ENCODE measurements at regions not wholly inside any gene's neighbourhood (a gene's known extent, or its start where the extent isn't known, plus 50 kb on each side); places are given as distances from the start of the nearest gene placed in this dataset.

DNA sequence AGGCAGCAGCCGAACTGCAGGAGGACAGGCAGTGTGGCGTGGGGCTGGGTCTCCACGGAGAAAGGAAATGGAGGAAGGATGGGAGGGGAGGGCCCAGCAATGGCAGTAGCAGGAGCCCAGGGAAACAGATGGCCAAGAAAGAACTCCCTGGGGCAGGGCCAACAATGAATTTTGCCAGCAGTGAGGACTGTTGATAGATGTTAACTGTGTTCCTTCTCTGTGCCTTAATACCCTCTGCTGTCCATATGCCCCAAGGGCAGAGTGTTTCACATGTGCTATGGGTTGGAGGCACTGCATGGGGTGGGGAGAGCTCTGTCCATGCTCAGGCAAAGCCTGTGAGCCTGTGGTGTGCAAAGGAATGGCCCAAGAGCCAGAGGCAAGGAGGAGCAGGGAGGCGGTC is 70.8 kb upstream of the POMGNT2 start:
- Histone ChIP-seq H3K36me3 (replicated peaks; ENCODE audit: insufficient read depth, low read depth) (no peaks in the 10 kb centered on the region), H3K4me3 (no peak overlapping the region), H3K9me2 (replicated peaks; ENCODE audit: insufficient read depth) (no peaks in the 10 kb centered on the region), H2AFZ (no peak overlapping the region), H3K79me2 (no peaks in the 10 kb centered on the region), H4K20me1 (ENCODE audit: insufficient read depth, poor library complexity, severe bottlenecking) (no peaks in the 10 kb centered on the region), H3K27ac (no peak overlapping the region), H3K27me3 (no peaks in the 10 kb centered on the region), H3K4me2 (no peak overlapping the region), H3K9me3 (ENCODE audit: low read depth) (no peaks in the 10 kb centered on the region), H3K4me1 (ENCODE audit: insufficient read depth) (peaks cover 23% of the 10 kb centered on the region)
- no peak for DNase-seq (ENCODE audit: low spot score)
- WGBS (ENCODE audit: low lambda C conversion rate, missing lambda C conversion rate): 90% methylated on average over 4 of the region's 4 CpGs
- TF ChIP-seq EZH2phosphoT487 (IDR thresholded peaks at IDR 0.05; ENCODE audit: low read depth, severe bottlenecking, unreplicated experiment) (no peak), EZH2 (IDR thresholded peaks at IDR 0.05; ENCODE audit: borderline replicate concordance) (no peak)
- TF ChIP-seq, protein P1, sequence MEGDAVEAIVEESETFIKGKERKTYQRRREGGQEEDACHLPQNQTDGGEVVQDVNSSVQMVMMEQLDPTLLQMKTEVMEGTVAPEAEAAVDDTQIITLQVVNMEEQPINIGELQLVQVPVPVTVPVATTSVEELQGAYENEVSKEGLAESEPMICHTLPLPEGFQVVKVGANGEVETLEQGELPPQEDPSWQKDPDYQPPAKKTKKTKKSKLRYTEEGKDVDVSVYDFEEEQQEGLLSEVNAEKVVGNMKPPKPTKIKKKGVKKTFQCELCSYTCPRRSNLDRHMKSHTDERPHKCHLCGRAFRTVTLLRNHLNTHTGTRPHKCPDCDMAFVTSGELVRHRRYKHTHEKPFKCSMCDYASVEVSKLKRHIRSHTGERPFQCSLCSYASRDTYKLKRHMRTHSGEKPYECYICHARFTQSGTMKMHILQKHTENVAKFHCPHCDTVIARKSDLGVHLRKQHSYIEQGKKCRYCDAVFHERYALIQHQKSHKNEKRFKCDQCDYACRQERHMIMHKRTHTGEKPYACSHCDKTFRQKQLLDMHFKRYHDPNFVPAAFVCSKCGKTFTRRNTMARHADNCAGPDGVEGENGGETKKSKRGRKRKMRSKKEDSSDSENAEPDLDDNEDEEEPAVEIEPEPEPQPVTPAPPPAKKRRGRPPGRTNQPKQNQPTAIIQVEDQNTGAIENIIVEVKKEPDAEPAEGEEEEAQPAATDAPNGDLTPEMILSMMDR (IDR thresholded peaks at IDR 0.05; ENCODE audit: poor library complexity): no peak

DNA sequence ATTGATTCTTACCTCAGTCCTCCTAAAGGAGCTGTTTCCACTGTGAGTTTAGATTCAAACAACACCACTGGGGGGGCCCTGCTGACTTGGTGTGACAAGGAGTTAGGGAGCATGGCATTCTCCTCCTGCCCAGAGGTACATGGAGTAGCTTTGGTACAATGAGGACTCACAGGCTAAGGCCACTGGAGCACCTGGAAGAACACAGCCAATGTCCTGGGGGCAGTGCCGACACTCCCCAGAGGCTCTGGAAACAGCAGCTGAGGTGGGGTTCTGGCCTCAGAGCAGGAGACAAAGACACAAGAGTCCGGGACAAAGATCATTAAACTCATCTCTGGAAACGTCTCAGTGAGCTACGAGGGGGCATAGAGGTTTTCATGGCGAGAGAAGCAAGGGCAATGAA is 69.7 kb upstream of the POMGNT2 start:
- Histone ChIP-seq H3K36me3 (replicated peaks; ENCODE audit: insufficient read depth, low read depth) (no peaks in the 10 kb centered on the region), H3K27ac (no peak overlapping the region), H4K20me1 (ENCODE audit: insufficient read depth, poor library complexity, severe bottlenecking) (no peaks in the 10 kb centered on the region), H3K9me2 (replicated peaks; ENCODE audit: insufficient read depth) (no peaks in the 10 kb centered on the region), H3K79me2 (no peaks in the 10 kb centered on the region), H3K4me3 (no peak overlapping the region), H3K9me3 (ENCODE audit: low read depth) (no peaks in the 10 kb centered on the region), H3K4me2 (no peak overlapping the region), H2AFZ (no peak overlapping the region), H3K27me3 (no peaks in the 10 kb centered on the region), H3K4me1 (ENCODE audit: insufficient read depth) (peaks cover 17% of the 10 kb centered on the region)
- 86% methylated on average over 5 of the region's 5 CpGs for WGBS (ENCODE audit: low lambda C conversion rate, missing lambda C conversion rate)
- DNase-seq (ENCODE audit: low spot score): no peak
- no peak for TF ChIP-seq EZH2 (IDR thresholded peaks at IDR 0.05; ENCODE audit: borderline replicate concordance)
- no peak for TF ChIP-seq EZH2phosphoT487 (IDR thresholded peaks at IDR 0.05; ENCODE audit: low read depth, severe bottlenecking, unreplicated experiment)
- TF ChIP-seq, protein P1 (IDR thresholded peaks at IDR 0.05; ENCODE audit: poor library complexity): no peak

DNA sequence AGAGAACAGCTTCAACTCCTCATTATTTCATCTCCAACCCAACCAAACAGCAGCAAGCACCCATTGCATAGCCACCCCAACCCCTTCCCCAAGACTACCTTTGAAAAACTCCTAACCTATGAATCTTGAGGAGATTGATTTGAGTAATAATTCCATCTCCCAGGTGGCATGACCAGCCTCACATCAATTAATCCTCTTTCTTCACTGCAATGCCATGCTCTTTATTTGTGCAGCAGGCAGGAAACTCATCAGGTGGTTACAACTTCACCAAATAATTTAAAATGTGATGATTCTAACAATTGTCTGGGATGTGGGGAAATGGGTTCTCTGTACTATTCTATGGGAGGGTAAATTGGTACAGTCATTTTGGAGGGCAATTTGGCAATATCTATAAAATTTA is 68.1 kb upstream of the POMGNT2 start:
- no peaks in the 10 kb centered on the region for H3K36me3 ChIP-seq (replicated peaks; ENCODE audit: insufficient read depth, low read depth)
- TF ChIP-seq EZH2phosphoT487 (IDR thresholded peaks at IDR 0.05; ENCODE audit: low read depth, severe bottlenecking, unreplicated experiment): no peak
- TF ChIP-seq, protein P1 (IDR thresholded peaks at IDR 0.05; ENCODE audit: poor library complexity): no peak
- no peak for TF ChIP-seq EZH2 (IDR thresholded peaks at IDR 0.05; ENCODE audit: borderline replicate concordance)
- H3K4me3 ChIP-seq: no peak overlapping the region
- H4K20me1 ChIP-seq (ENCODE audit: insufficient read depth, poor library complexity, severe bottlenecking): no peaks in the 10 kb centered on the region
- no peaks in the 10 kb centered on the region for H3K9me3 ChIP-seq (ENCODE audit: low read depth)
- no peaks in the 10 kb centered on the region for H3K79me2 ChIP-seq
- H3K27ac ChIP-seq: no peak overlapping the region
- no peak overlapping the region for H3K4me2 ChIP-seq
- DNase-seq (ENCODE audit: low spot score): no peak
- no peaks in the 10 kb centered on the region for H3K9me2 ChIP-seq (replicated peaks; ENCODE audit: insufficient read depth)
- H3K27me3 ChIP-seq: no peaks in the 10 kb centered on the region
- H2AFZ ChIP-seq: no peak overlapping the region
- peaks cover 6% of the 10 kb centered on the region for H3K4me1 ChIP-seq (ENCODE audit: insufficient read depth)

DNA sequence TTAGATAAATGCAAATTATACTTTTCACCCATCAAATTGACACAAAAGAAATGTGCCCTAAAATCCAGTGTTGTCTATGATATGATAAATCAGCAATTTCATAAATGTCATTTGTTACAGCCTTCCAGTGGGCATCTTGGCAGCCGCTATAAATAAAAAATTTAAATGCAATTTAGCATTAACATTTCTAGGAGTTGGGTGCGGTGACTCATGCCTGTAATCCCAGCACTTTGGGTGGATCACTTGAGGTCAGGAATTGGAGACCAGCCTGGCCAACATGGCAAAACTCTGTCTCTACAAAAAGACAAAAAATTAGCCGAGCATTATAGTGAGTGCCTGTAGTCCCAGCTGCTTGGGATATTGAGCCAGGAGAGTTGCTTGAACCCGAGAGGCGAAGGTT is 65.9 kb upstream of the POMGNT2 start:
- DNase-seq (ENCODE audit: low spot score): no peak
- Histone ChIP-seq H3K4me3 (no peak overlapping the region), H2AFZ (no peak overlapping the region), H4K20me1 (ENCODE audit: insufficient read depth, poor library complexity, severe bottlenecking) (no peaks in the 10 kb centered on the region), H3K36me3 (replicated peaks; ENCODE audit: insufficient read depth, low read depth) (no peaks in the 10 kb centered on the region), H3K4me2 (no peak overlapping the region), H3K27me3 (no peaks in the 10 kb centered on the region), H3K79me2 (no peaks in the 10 kb centered on the region), H3K4me1 (ENCODE audit: insufficient read depth) (no peaks in the 10 kb centered on the region), H3K9me2 (replicated peaks; ENCODE audit: insufficient read depth) (no peaks in the 10 kb centered on the region), H3K9me3 (ENCODE audit: low read depth) (no peaks in the 10 kb centered on the region), H3K27ac (no peak overlapping the region)
- TF ChIP-seq EZH2 (IDR thresholded peaks at IDR 0.05; ENCODE audit: borderline replicate concordance) (no peak), EZH2phosphoT487 (IDR thresholded peaks at IDR 0.05; ENCODE audit: low read depth, severe bottlenecking, unreplicated experiment) (no peak)
- TF ChIP-seq, protein P1 (IDR thresholded peaks at IDR 0.05; ENCODE audit: poor library complexity): no peak
- WGBS (ENCODE audit: low lambda C conversion rate, missing lambda C conversion rate): 81% methylated on average over 5 of the region's 5 CpGs

Measured in hepatocyte (in vitro differentiated cells).